IPS-20b (cell line): ENCODE measurements at regions not wholly inside any gene's neighbourhood (a gene's known extent, or its start where the extent isn't known, plus 50 kb on each side); places are given as distances from the start of the nearest gene placed in this dataset.

Experiments
- H3K27ac ChIP-seq: one replicate; pipeline ENCODE4 v1.5.1; 2013; ENCODE audit warnings: low read length
- H3K27me3 ChIP-seq: 2 replicates; pipeline ENCODE4 v1.6.1; 2013; ENCODE audit warnings: mild to moderate bottlenecking, low read length, inconsistent platforms; ENCODE audit not compliant: insufficient read depth
- H3K36me3 ChIP-seq: 2 replicates; pipeline ENCODE4 v1.6.1; 2013; ENCODE audit warnings: low read depth, mild to moderate bottlenecking, inconsistent platforms, low read length, moderate library complexity; ENCODE audit not compliant: insufficient read depth
- H3K4me1 ChIP-seq: 2 replicates; pipeline ENCODE4 v1.6.1; 2013; ENCODE audit warnings: mild to moderate bottlenecking, control low read depth, inconsistent platforms, low read length, moderate library complexity; ENCODE audit not compliant: insufficient read depth
- H3K4me3 ChIP-seq: 2 replicates; pipeline ENCODE4 v1.5.1; 2013; ENCODE audit warnings: mild to moderate bottlenecking, low read length, inconsistent platforms
- H3K9ac ChIP-seq: 2 replicates; pipeline ENCODE4 v1.6.1; 2013; ENCODE audit warnings: low read depth, mild to moderate bottlenecking, inconsistent platforms, low read length, moderate library complexity
- H3K9me3 ChIP-seq: 2 replicates; pipeline ENCODE4 v1.6.1; 2013; ENCODE audit warnings: mild to moderate bottlenecking, low read depth, low read length, inconsistent platforms; ENCODE audit not compliant: insufficient read depth

- Histone ChIP-seq H3K36me3 (peaks cover 17% of the 10 kb centered on the region; the same call in 1 of the 2 replicates), H3K27ac (no peak overlapping the region), H3K4me3 (no peak overlapping the region), H3K9me3 (no peaks in the 10 kb centered on the region), H3K4me1 (peaks cover 30% of the 10 kb centered on the region), H3K9ac (no peak overlapping the region), H3K27me3 (no peaks in the 10 kb centered on the region)
These were observed 63.4 kb upstream of the PIM1 start for GRCh38 chr6:37106554-37106953.

DNA sequence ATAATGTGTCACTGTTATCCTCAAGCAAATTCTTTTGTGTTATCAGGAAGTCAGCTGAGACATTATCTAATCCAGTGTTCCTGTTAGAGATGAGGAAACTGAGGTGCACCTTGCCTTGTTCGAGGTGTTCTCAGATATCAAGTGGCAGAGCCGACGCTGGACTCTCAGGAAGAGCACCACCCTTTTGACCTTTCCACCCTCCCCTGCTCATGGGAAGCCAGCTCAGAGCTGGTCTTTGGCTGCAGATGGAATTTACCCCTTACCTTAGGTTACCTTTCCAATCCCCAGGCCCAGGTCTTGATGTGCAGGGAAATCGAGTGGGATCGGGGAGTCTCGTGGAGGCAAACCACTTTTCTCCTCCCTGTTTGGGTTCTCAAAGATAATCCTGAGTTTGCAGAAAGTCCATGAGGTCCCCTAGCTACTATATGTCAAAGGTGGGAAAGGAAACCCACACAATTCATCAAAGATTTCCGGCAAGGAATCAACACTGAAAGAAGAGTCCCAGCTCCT lies 62.9 kb upstream of the PIM1 start:
- Histone ChIP-seq H3K9ac (no peak overlapping the region), H3K9me3 (no peaks in the 10 kb centered on the region), H3K27ac (no peak overlapping the region), H3K27me3 (no peaks in the 10 kb centered on the region), H3K36me3 (peaks cover 22% of the 10 kb centered on the region; the same call in 1 of the 2 replicates), H3K4me3 (no peak overlapping the region), H3K4me1 (peaks cover 30% of the 10 kb centered on the region)

DNA sequence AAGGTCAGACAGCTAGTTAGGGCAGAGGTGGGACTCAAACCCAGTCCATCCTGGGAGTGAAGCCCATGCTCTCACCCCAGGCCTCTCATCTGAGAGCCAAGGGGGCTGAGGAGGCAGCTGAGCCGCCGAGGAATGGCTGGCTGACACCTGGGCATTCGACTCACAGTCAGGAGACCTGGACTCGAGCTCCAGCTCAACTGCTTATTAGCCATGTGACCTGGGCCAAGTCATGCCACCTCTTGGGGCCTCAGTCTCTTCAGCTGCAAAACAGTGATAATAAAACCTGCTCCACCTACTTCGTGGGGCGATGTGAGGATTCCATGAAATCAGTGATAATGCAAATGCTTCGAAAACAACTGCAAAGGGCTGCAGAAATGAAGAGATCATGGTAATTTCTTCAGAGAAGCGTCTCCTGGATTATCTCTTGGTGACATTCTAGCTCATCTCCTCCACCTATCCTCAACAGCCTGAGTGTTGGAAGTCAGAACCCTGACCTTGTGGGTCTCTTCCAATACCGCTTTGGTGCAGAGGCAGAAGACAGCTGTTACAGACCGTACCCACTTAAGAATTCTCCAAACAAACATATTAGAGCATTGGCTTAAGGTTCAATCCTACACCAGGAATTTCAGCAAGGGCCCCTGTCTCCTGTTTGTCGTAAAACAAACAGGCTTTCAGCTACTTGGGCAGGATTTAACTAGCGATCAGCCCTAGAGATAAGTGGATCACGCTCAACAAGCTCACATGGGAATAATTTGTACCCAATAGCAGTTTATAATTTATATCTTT lies 60.0 kb upstream of the PIM1 start:
- Histone ChIP-seq H3K27ac (no peak overlapping the region), H3K9ac (no peak overlapping the region), H3K4me1 (peaks cover 13% of the 10 kb centered on the region; the same call in 1 of the 2 replicates), H3K4me3 (no peak overlapping the region), H3K27me3 (no peaks in the 10 kb centered on the region), H3K36me3 (peaks cover 25% of the 10 kb centered on the region; the same call in 1 of the 2 replicates), H3K9me3 (no peaks in the 10 kb centered on the region)

DNA sequence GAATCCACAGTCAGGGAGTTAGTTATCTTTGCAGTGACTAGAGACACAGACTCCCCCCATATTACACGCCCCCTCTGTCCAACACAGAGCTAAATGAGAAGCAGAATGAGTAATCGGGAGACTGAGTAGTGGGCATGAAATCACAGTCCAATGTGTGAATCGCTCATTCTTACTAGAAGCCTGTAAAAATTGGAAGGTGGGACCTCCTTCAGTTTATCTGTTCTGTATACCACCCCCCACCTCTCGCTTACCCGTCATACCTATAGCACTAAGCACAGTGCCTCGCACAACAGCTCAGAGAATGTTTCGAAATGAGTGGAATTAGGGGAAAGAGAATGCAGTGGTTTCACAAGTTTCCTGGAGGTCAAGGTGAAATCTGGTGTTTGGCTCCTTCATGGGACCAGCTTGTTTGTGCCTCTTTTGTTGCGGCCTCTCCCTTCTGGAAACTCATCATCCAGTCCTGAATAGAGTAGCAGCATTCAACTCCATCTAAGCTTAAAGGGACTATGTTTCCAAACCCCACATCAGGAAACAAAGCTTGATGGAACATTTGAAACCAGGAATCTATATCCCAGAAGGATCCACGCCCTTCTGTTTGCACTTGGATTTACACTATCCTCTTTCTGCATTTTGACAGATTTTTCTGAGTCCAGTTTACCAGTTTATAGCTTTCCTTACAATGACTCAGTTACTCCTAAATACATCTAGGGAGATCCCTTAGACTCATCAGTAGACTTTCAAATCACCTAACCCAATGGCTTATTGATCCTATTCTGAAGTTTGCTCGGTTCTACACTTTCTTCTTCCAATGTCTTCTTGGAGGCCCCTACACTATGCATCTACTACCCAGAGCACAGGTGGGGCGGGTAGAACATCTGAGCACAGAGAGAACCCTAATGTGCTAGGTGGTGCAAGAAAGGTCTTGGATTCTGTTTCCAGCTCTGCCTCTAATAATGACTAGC lies 59.2 kb upstream of the PIM1 start:
- Histone ChIP-seq H3K27me3 (no peaks in the 10 kb centered on the region), H3K9me3 (no peaks in the 10 kb centered on the region), H3K4me3 (no peak overlapping the region), H3K27ac (no peak overlapping the region), H3K9ac (no peak overlapping the region), H3K36me3 (peaks cover 25% of the 10 kb centered on the region; the same call in 1 of the 2 replicates), H3K4me1 (peaks cover 4% of the 10 kb centered on the region; the same call in 1 of the 2 replicates)

DNA sequence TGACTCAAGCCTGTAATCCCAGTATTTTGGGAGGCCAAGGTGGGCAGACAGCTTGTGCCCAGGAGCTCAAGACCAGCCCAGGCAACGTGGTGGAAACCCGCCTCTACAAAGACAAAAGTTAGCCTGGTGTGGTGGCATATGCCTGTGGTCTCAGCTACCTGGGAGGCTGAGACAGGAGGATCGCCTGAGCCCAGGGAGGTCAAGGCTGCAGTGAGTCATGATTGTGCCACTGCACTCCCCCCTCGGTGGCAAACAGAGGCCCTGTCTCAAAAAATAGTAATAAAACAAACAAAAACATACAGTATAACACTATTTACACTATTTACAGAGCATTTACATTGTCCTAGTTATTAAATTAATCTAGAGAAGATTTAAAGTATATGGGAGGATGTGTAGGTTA lies 56.0 kb upstream of the PIM1 start:
- H3K27ac ChIP-seq: no peak overlapping the region
- peaks cover 34% of the 10 kb centered on the region for H3K36me3 ChIP-seq
- no peak overlapping the region for H3K9ac ChIP-seq
- no peaks in the 10 kb centered on the region for H3K4me1 ChIP-seq
- no peaks in the 10 kb centered on the region for H3K27me3 ChIP-seq
- H3K4me3 ChIP-seq: no peak overlapping the region
- H3K9me3 ChIP-seq: no peaks in the 10 kb centered on the region

DNA sequence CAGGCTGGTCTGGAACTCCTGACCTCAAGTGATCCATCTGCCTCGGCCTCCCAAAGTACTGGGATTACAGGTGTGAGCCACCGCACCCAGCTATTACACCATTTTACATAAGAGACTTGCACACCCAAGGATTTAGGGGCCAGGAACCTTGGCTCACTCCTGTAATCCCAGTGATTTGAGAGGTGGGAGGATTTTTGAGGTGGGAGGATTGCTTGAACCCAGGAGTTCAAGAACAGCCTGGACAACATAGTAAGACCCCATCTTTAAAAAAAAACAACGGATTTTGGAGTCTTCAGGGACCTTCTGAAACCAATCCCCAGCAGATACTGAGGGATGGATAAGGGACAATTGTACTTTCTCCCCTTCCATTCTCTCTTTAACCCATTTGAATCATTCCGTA lies 55.3 kb upstream of the PIM1 start:
- H3K36me3 ChIP-seq: peaks cover 33% of the 10 kb centered on the region
- no peak overlapping the region for H3K27ac ChIP-seq
- no peaks in the 10 kb centered on the region for H3K27me3 ChIP-seq
- H3K9ac ChIP-seq: no peak overlapping the region
- H3K4me3 ChIP-seq: no peak overlapping the region
- H3K4me1 ChIP-seq: no peaks in the 10 kb centered on the region
- H3K9me3 ChIP-seq: no peaks in the 10 kb centered on the region

GRCh38 chr6:37115236-37115895 lies 54.6 kb upstream of the PIM1 start:
- Histone ChIP-seq H3K36me3 (peaks cover 25% of the 10 kb centered on the region), H3K4me1 (no peaks in the 10 kb centered on the region), H3K27me3 (no peaks in the 10 kb centered on the region), H3K9ac (no peak overlapping the region), H3K27ac (no peak overlapping the region), H3K9me3 (no peaks in the 10 kb centered on the region), H3K4me3 (no peak overlapping the region)

GRCh38 chr6:37116326-37116725 lies 53.6 kb upstream of the PIM1 start:
- H3K9ac ChIP-seq: no peak overlapping the region
- no peaks in the 10 kb centered on the region for H3K27me3 ChIP-seq
- peaks cover 2% of the 10 kb centered on the region; the same call in 1 of the 2 replicates for H3K4me1 ChIP-seq
- H3K27ac ChIP-seq: no peak overlapping the region
- no peak overlapping the region for H3K4me3 ChIP-seq
- H3K9me3 ChIP-seq: no peaks in the 10 kb centered on the region
- peaks cover 17% of the 10 kb centered on the region for H3K36me3 ChIP-seq

DNA sequence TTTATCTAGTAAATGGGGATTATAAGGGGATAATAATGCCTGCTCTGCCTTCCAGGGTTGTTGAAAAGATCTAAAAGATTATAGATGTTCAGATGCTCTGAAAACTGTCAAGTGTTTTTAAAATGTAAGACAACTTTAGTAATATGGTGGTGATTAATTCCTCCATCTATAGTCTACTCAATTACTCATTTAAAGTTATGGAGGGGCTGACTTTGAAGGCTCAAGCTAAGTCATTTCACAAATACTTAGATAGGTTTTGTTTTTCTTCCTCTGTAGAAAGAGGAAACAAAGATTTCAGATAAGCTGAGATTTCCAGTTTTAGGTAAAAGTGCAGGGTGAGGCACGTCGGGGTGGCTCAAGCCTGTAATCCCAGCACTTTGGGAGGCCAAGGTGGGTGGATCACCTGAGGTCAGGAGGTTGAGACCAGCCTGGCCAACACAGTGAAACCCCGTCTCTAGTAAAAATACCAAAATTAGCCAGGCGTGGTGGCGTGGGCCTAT lies 50.5 kb upstream of the PIM1 start:
- no peak overlapping the region for H3K4me3 ChIP-seq
- no peaks in the 10 kb centered on the region for H3K27me3 ChIP-seq
- peaks cover 15% of the 10 kb centered on the region for H3K36me3 ChIP-seq
- no peaks in the 10 kb centered on the region for H3K9me3 ChIP-seq
- no peak overlapping the region for H3K9ac ChIP-seq
- H3K4me1 ChIP-seq: peaks cover 13% of the 10 kb centered on the region; the same call in 1 of the 2 replicates
- no peak overlapping the region for H3K27ac ChIP-seq
